NT2/D1 (cell line): ENCODE measurements at regions not wholly inside any gene's neighbourhood (a gene's known extent, or its start where the extent isn't known, plus 50 kb on each side); places are given as distances from the start of the nearest gene placed in this dataset.

Source experiments
- SUZ12 ChIP-seq: IDR thresholded peaks from 2 replicates; pipeline ENCODE4 v1.6.1; 2011; ENCODE audit not compliant: insufficient read length, insufficient read depth; ENCODE audit errors: extremely low read depth
- YY1 ChIP-seq: IDR thresholded peaks from 2 replicates; pipeline ENCODE4 v1.6.1; 2011; ENCODE audit not compliant: insufficient read length, insufficient read depth
- ZNF274 ChIP-seq: IDR thresholded peaks from 2 replicates; pipeline ENCODE4 v1.6.1; 2011; ENCODE audit warnings: mild to moderate bottlenecking, low read depth, low read length

DNA sequence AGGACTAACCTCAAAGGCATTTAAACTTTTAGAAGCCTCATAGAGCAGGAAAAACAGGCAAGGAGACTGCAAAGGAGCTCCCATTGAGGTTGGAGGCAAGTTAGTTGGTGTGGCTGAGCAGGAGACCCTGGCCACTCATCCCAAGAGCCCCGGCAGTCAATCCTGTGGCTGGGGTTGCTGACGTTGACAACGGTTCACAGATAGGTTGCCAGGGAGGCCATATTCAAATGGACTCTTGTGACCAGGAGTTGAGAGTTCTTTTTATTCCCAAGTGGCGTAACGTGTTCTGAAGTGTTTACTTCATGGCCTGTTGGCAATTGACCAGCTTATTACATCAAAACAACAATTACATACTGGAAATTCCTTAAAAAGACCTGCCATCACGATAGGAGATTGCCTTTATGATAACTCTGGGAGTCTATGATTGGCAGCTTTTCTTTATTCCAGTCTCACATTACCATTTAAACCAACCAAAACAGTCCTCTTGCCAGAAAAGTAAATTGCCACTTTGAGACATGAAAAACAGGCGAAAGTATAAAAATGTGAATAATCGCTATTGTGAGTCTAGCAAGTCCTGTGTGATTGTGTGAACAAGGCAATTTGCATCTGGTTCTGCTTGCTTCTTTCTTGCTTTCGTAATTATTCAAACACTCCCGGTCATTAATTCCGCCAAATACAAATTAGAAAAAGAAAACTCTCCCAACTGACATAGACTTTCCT lies 394.9 kb downstream of the MED10 start:
- TF ChIP-seq YY1, result no peak
- no peak for TF ChIP-seq SUZ12
- TF ChIP-seq ZNF274, result no peak
